Vagina (tissue), 2 donors: ENCODE measurements at regions not wholly inside any gene's neighbourhood (a gene's known extent, or its start where the extent isn't known, plus 50 kb on each side); places are given as distances from the start of the nearest gene placed in this dataset.

Experiments
- CTCF ChIP-seq, 3 experiments: fragments of 450-650 bp in 2 of 3; fragments of 200-600 bp in 1 of 3; sonication (generic) in 1 of 3; IDR thresholded peaks; one replicate each; pipeline ENCODE4 v1.5.1; 2017 to 2019; ENCODE audit warnings: antibody characterized with exemption in 3 of 3, mild to moderate bottlenecking in 2 of 3, moderate library complexity in 2 of 3
- POLR2A ChIP-seq, 2 donors: fragments of 450-650 bp; IDR thresholded peaks; one replicate each; pipeline ENCODE4 v1.6.1; 2017; ENCODE audit warnings: antibody characterized with exemption in 2 of 2, mild to moderate bottlenecking in 2 of 2, moderate library complexity in 2 of 2
- POLR2AphosphoS5 ChIP-seq, 2 donors: sonication (generic); formaldehyde crosslinking; IDR thresholded peaks; one replicate each; pipeline ENCODE4 v1.9.0; 2017; ENCODE audit warnings: antibody characterized with exemption in 2 of 2, mild to moderate bottlenecking in 2 of 2, low read depth in 1 of 2; ENCODE audit not compliant: insufficient read depth in 1 of 2

- TF ChIP-seq CTCF (IDR thresholded peaks at IDR 0.05) = no peak
- TF ChIP-seq POLR2A (IDR thresholded peaks at IDR 0.05) = no peak
- no peak for TF ChIP-seq POLR2AphosphoS5 (IDR thresholded peaks at IDR 0.05; ENCODE audit: insufficient read depth in 1 of 2, low read depth in 1 of 2)
These were observed 320.2 kb downstream of the MATN1 start for GRCh38 chr1:30403061-30403645.
